GM23338 (cell line): ENCODE measurements at regions not wholly inside any gene's neighbourhood (a gene's known extent, or its start where the extent isn't known, plus 50 kb on each side); places are given as distances from the start of the nearest gene placed in this dataset.

Experiments
- POLR2AphosphoS5 ChIP-seq: IDR thresholded peaks from 2 replicates; pipeline ENCODE4 v1.6.1; 2016; ENCODE audit warnings: antibody characterized with exemption, low read depth
- REST ChIP-seq: IDR thresholded peaks from one replicate; pipeline ENCODE4 v1.6.1; 2018; ENCODE audit warnings: antibody characterized with exemption; ENCODE audit not compliant: unreplicated experiment
- TF ChIP-seq, protein P1 (sequence below), 2 experiments: fragments of 200-600 bp in 1 of 2; sonication (generic) in 1 of 2; conservative IDR thresholded peaks; 2 replicates each; pipeline versions ENCODE4 v1.5.1 to v1.6.1; 2016 to 2017; ENCODE audit warnings: antibody characterized with exemption in 2 of 2, low read depth in 2 of 2, mild to moderate bottlenecking in 2 of 2, moderate library complexity in 1 of 2

GRCh38 chr5:123285122-123286023 lies 137.8 kb downstream of the CEP120 start:
- TF ChIP-seq, protein P1, sequence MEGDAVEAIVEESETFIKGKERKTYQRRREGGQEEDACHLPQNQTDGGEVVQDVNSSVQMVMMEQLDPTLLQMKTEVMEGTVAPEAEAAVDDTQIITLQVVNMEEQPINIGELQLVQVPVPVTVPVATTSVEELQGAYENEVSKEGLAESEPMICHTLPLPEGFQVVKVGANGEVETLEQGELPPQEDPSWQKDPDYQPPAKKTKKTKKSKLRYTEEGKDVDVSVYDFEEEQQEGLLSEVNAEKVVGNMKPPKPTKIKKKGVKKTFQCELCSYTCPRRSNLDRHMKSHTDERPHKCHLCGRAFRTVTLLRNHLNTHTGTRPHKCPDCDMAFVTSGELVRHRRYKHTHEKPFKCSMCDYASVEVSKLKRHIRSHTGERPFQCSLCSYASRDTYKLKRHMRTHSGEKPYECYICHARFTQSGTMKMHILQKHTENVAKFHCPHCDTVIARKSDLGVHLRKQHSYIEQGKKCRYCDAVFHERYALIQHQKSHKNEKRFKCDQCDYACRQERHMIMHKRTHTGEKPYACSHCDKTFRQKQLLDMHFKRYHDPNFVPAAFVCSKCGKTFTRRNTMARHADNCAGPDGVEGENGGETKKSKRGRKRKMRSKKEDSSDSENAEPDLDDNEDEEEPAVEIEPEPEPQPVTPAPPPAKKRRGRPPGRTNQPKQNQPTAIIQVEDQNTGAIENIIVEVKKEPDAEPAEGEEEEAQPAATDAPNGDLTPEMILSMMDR (conservative IDR thresholded peaks at IDR 0.05; ENCODE audit: low read depth in 2 of 2): no peak
- TF ChIP-seq REST (no peak), POLR2AphosphoS5 (no peak)
